ENCODE measurements at regions not wholly inside any gene's neighbourhood (a gene's known extent, or its start where the extent isn't known, plus 50 kb on each side); places are given as distances from the start of the nearest gene placed in this dataset.
"Not testable (repeated sequence)": the region's sequence is repeated elsewhere in the genome, so short reads cannot be mapped to it uniquely, and the experiment has no call there.

DNA sequence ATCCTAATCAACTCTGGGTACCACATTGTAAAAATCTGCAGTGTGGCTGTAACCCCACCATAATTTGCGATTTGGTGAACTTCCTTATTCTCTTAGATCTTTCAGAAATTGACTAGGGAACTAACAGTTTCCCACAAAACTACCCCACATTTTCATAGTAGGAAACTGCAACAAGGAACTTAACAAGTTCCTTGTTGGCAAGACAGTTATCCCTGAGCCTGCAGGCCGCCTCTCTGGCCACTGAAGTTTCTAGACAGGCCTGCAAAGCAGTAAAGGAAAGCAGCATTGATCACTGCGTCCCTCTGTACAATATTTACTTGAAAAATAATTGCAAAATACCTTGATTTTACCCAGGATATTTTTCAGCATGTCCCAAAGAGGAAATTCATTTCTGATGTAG is 372.9 kb downstream of the ANAPC1 start:
- DNase-seq = not testable (repeated sequence)

DNA sequence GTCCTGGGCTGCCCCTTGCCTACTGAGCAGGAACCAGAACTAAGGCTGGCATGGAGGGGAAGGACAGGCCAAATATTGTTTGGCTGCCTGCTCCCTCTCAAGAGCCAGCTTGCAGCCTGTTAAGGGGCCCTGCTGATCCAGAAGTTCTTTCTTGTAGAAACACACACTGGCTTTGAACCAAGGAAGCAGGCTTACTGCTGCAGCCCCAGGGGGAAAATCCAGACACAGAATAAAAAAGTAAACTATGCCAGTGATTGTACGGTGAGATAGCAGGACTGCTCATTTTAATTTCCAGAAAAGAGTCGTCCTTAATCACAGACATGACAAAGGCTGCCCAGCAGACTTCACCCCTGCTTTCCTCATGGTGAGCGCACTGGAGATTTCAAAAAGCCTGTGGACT is 371.6 kb downstream of the ANAPC1 start:
- DNase-seq = not testable (repeated sequence)

DNA sequence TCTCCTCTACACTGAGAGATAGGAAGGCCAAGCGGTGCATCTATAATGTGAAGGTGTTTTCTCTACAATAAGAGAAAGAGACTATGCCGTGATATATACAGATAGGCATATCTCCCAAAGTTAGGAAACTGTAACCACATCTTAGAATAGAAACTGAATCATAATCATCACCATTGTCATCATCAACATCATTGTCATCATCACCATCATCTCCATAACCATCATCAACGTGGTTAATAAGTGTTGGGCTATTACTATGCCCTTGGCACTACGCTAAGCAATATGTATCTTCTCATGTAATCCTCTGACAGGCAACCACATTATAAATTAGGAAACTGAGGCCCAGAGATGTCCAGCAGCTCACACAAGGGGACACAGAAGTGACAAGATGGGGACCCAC is 369.9 kb downstream of the ANAPC1 start:
- DNase-seq = not testable (repeated sequence)

DNA sequence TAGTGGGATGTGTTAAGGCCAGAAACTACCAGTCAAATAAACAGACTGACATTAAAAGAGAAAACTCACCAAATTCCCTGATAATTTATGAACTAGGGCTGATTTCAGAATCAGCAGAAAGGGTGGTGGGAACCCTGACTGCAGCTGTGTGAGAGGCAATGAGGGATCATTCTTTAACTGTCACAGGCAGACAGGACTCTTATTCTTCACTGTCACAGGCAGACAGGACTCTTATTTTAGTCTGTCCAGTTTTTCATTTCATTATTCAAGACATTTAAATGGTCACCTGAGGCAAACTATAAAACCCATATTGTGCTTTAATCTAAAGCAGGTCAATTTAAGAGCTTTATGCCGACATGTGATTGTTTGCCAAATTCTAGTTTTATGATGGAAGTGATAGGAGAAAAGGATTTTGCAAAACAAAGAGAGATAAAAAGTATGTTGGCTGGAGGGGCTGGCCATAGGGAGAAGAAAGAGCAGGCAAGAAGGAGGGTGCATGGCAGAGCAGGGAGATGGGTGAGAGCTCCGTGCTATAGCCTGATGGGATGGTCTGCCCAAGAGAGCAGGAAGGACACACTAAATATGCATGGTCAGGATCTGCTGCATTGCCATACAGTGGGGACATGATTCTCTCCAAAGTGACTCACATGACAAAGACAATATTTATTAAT is 366.8 kb downstream of the ANAPC1 start:
- not testable (repeated sequence) for DNase-seq

DNA sequence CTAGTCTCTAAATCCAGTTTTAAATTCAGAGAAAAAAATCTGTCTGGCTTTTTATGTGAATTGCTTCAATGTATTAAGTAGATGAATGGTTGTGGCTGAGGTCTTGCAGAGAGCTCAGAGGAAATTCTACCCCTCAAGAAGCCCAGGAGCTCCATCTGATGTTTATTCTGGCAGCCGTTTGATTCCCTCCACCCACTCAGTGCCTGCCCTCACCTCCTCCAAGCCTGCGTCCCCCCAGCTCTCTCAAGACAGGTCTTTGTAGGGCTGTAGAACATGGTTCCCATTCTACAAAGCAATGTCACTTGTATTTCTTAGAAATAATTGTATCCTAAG is 366.3 kb downstream of the ANAPC1 start:
- DNase-seq = not testable (repeated sequence)

DNA sequence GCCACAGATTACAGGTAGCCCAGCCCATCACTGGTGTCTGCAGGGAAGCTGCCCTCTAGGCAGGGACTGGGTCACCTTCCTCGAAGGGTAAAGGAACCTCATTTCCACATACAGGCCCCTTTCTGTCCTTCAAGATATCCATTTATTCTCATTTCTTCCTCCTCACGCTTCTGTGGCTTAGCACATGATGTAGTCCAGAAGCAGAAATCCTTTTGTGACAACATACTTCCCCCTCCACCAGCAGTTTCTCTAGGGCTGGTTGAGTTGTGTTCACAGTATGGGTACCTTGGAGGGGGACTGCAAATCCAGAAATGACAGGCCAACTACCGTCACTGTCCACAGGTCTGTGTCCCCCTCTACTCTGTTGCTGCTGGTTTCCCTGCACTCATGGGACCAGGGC is 364.9 kb downstream of the ANAPC1 start:
- no peak for DNase-seq

DNA sequence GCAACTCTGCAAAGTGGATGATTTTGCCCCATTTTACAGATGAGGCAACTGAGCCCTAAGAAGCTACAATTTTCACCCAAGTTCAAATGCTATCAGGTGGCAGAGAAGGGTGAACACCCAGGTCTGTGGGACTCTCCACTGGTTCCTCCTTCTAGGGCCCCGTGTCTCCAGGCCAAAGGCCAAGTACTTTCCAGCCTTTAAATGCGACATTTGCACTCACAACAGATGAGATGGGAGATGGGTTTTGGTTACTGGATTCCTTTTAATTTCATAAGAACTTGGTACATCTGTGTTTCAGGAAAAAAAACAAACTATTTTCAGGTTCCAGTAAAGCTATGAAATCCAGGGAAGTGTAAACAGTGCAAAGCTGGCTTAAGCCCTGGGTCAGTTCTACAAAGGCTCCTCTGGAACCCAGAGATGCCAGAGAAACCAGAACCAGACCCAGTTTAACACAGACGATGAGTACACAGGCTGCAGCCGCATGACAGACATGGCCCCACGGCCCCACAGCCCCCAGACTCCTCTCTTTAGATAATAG is 361.7 kb downstream of the ANAPC1 start:
- no peak for DNase-seq

DNA sequence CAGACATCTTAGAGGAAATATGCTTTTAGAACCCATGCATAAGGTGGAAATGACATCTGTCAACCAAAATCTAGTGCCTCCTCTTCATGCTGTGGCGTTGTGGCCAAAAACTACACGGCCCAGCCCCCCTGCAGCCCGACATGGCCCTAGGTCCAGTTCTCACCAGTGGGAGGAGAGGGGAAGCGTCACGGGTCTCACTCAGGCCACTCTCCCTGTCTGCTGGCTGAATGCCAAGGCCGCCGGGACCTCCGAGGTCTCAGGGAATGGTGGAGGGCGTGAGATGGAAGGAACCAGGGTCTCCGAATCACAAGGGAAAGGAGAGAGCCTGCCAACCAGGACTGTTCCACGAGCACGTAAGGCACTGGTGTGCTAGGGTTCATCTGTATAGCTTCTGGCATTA is 361.0 kb downstream of the ANAPC1 start:
- no peak for DNase-seq

DNA sequence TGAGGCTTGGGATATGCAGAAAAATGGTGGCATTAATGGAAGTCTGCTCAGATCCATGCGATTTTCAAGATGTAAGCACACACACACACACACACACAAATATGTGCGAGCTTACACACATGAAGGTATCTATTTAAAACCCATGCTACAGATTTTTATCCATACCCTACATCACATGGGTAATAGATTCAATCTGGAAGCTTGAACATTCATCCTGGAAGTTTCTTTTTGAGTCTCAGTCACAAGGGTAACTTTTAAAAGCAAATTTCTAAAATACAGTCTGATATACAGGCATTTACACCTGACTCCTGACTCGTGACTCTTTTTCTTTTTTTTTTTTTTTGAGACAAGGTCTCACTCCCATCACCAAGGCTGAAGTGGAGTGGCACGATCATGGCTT is 359.0 kb downstream of the ANAPC1 start:
- DNase-seq = not testable (repeated sequence)

DNA sequence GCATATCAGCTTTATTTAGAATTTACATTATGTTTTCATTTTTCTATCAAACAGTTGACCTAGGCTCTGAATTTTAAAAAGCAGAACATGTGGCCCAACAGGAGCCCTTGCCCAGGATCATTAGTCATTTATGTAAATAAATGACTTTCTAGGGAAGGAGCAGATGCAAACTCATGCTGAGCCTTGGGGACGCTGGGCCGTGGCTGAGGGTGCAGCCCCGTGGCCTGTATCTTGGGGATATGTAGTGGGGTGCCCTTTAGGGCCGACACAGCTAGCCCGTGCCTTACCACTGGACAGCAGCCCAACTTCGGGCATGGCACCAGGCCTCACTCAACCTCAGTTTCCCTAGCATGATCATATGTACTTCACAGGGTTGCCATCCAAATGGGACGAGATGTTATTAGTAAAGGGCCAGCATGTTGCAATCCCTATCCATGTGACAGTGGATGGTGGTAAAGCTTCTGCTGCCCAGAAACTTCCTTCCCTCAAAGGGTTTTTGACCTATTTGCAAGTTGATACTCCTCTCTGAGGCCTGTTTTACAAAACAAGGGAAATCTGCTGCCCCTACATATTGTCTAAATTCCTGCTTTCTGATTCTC is 357.9 kb downstream of the ANAPC1 start:
- DNase-seq = not testable (repeated sequence)

DNA sequence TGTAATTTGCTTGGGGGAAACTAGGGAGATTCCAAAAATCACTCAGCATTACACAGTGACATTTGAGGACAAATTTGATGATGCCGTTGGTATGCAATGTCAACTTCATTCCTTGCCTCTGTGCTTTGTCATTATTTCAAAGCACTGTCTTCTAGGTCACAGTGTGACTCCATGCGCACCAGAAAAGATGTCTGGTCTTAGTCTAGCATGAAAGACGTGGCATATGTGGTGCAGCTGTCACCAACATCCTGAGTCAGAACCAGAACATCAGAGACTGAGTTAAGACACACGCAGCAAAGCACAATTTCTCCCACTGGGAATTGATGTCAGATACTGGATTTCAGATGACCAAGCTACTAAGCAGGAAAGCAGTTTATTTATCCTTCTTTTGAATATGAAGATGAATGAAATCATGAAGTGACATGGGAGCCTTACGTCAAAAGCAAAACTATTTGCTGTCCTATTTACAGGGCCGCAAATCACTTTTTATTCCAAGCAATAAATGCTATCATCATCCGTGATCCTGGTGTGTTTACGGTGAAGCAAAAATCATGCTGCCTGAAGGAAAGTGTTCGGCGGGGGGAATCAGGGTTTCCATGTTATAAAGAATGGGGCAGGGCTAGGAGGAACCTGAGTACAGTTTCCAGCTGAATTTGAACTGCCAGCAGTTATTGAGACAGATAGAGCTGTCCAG is 356.1 kb downstream of the ANAPC1 start:
- not testable (repeated sequence) for DNase-seq

DNA sequence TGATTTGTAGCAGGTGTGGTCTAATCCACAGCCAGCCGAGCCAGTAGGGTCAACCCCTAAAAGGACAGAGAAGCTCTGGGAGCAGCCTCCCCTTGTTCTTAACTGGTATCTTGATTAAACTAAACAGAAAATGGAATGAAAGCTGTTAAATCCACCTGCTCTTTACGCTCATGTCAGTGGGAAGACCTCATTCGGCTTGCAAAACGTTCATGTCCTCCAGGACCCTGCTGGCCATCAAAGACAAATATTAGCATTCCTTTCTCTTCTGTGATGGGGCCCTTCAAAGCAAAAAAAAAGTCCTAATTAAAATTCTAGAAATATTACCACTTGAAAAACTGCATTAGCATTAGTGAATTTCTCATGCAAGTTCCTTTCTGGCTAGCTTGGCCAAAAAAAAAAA is 355.0 kb downstream of the ANAPC1 start:
- not testable (repeated sequence) for DNase-seq

DNA sequence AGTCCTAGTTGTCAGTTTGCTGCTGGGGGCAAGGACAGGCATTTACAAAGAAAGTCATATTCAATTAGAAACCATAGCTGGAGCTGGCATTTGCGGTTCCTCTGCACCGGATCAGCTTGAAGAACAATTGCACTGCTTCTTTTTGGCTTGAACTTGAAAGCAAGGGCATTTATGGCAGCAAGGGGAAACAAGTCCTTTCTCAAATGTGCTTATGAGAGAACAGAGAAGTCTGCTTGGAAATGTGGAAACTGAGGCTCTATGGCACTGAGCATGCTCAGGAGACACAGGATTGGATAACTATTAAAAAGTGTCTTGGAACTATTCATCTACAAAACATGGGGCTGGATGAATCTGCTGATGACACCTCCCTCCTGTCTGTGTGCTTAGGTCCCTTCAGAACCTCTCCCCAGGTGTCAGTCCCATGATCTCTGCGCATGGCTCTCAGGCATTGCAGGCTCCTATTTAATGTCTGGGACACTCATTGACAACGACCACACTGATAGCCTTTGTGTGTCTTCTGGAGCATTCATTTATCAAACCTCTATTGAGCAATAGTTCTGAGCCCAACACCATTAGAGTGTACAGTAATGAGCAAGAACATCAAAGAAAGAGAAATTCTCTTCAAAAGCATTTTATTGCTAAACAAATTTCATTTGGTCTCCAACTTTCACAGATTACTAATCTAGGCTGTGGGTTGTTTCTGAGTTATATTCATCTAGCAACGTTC is 353.6 kb downstream of the ANAPC1 start:
- not testable (repeated sequence) for DNase-seq

DNA sequence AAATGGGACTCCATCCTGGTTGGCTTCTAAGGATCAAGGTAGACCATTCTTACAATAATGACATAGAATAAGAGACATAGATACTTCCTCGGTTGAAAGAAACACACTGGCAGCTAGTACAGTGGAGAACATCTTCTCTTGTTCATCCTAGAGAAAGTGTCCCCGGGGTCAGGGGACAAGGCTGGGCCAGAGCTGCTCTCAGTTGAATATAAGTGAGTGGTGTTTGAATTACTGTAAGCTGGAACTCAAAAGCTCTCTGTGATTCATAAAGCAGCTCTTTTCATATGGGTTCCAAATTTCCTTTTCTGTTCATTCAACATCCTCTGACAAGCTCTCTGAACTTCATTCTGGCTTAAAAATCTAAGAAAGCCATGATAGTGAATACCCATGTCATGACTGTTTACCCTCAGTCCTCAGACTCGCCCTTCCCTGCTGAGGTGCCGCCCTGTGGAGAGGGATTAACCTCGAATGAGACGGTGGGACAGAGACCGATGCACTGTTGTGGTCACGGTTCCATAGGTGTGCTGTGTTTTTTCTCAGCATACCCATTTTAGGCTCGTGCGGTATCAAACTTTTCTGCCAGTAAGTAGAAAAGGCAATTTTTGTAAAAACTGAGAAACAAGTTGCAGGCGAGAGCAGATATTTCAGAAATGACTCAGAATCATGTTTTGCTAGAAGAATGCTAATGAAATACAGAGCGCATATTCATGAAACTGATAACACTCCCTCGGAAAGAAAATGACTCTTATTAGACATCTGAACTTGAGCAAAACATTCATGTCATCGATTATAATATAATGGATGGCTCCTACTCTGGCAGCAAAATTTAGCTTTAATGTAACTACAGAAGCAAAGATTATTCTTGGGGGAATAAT is 351.1 kb downstream of the ANAPC1 start:
- not testable (repeated sequence) for DNase-seq

DNA sequence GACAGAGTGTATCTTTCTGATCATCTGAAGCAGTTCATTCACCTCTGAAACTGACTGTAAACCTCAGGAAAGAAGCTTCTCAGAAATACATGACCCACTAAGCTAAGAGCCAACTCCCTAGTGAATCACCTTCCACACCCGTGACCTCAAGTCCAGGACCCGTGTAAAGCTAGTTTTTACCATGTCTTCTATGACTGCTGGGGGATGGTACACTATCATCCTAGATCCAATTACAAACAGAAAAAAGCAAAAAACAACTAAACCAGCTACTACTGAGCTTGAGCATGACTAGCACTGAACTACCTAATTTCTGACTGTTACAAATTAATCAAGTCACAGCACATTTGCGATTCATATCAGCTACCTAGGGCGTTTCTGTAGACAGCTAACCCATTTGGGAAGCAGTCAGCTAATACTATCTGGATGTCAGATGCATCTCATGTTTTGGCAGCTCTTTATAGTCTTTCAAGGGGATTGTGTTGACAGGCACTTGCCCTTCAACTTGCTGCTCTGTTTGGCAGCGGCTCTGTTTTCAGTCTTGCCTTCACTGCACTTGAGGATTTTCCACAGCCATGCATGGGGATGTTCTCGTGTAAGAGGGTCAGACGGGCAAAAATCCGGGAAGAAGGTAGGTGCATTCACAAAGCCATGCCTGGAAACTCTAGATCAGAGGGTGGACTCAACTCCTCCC is 350.3 kb downstream of the ANAPC1 start:
- not testable (repeated sequence) for DNase-seq

DNA sequence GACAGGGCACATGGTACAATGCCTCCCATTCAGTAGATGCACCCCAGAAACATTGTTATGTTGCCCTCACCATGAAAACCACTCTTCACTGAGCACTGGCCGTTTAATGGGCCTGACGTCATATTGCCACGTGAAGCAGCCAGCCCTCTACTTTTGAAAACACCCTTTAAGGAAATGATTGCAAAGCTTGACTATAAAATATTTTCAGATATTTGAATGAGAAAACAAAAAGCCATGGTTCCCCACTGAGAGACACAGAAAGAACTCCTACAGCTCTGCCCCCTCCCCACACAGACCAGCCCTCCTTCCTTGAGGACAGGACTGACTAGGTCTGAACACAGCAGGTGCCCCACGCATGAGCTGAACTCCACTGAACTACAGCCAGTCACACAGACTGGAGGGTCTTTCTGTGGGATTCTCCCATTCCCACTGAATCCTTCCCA is 349.1 kb downstream of the ANAPC1 start:
- DNase-seq = no peak

DNA sequence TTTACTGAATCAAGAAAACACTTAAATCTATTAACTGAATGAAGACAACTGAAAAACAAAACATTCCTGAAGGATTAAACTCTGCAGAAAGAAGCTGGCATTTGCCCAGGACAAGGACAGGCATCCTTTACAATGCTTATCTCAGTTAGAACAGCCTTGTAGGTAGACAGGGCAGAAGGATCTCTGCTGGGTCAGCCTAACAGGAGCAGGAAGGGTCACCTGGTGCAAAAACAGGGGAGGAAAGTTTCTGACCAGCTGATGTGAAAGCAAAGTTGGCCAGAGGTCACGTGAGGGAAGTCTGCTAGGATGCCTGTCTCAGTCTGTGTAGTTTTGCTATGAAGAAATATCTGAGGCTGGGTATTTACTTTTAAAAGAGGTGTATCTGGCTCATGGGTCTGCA is 348.6 kb downstream of the ANAPC1 start:
- DNase-seq = no peak

DNA sequence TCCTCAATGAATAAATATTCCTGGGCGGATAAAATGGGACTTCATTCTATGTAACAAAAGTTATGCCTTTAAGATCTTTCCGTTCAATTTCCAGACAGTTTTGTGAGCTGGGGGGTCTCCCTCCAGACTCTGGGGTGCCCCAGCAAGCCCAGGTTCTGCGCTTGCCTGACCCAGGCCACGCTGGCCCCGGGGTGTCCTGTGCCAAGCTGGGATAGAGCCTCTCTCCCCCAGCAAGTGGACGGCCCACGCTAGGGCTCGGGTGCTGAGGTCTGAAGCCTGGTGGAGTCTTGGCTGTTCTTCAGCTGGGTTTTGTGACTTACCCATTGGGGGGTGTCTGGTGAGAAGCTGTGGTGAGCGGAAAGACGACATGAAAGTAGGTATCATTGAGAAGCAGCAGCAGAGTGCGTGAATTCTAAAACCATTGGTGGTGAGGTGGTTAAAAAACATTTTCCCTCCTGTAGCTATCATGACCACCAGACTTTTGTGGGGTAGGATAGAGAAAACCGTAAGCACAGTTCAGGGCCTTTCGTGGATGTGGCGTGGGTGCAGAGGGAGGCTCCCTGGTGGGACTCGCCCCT is 346.8 kb downstream of the ANAPC1 start:
- DNase-seq = no peak

DNA sequence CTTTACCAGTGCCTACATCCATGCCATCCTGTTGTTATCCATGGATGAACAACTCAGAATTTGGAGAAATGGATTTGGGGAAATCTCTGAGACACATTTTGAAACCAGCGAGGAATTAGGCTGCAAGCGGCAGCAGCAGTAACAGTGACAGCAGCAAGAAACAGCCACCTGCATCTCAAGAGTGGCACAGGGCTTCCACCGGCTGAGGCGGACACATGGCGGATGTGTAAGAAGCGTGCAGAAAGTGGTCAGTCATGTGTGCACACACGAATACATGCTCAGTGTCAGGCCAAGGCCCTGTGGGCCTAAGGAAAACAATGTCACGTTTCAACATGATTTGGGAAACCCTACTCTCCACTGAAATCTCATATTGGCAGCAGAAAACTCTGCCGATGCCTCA is 344.0 kb downstream of the ANAPC1 start:
- DNase-seq = not testable (repeated sequence)

DNA sequence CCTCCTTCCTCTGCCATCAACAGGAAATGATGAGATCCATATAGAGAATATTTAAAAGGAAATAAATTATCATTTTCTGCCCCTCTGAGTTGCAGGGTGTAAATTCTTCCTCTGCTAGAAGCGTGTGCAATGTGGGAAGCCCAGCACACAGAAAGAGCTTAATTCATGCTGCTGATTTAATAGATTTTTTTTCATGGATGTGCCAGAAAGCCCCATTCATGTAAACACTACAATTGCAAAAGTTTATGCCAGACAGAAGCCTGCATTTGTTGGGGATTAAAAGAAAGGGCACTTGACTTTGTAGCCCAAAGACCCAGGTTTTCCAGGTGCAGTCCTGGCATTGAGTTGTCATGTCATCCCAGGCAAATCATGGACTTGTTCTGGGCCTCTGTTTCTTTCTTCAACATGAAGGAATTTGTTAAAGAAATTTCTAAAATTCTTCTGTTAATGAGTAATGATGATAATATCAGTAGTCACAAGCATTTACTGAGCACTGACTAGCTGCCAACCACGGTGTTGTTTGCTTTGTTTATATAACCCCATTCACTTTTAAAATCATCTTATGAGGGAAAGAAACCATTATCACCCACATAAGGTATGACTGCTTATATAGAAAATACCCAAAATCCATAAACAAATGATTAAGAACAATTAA is 341.7 kb downstream of the ANAPC1 start:
- not testable (repeated sequence) for DNase-seq

DNA sequence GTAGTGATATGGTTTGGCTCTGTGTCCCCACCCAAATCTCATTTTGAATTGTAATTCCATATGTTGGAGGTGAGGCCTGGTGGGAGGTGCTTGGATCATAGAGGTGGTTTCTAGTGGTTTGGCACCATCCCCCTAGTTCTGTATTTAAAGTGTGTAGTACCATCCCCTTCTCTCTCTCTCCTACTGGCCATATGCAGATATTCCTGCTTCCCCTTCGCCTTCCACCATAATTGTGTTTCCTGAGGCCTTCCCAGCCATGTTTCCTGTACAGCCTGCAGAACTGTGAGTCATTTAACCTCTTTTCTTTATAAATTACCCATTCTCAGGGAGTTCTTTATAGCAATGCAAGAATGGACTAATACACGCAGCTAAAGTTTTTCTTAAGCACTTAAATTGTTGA is 340.0 kb downstream of the ANAPC1 start:
- not testable (repeated sequence) for DNase-seq
